ENCODE measurements at regions not wholly inside any gene's neighbourhood (a gene's known extent, or its start where the extent isn't known, plus 50 kb on each side); places are given as distances from the start of the nearest gene placed in this dataset.

DNA sequence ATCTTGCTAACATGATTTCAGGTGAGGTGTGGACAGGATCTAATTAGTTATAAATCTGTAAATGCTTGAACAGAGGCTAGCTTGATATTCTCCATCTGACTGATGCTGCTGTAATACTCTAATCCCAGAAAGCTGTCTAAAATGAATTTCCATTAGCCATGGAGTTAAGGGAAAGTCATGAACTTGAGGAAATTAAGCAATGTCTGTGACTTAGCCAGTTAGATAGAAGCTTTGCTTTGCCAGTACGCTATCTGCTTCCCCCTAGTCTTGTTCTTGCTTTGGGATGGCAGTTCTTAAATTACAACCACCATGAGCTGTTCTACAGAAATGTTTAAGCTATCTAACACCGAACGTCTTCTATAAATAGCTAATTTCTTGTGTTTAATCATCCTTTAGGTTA is 195.7 kb downstream of the PRL start:
- TF ChIP-seq, protein P1, sequence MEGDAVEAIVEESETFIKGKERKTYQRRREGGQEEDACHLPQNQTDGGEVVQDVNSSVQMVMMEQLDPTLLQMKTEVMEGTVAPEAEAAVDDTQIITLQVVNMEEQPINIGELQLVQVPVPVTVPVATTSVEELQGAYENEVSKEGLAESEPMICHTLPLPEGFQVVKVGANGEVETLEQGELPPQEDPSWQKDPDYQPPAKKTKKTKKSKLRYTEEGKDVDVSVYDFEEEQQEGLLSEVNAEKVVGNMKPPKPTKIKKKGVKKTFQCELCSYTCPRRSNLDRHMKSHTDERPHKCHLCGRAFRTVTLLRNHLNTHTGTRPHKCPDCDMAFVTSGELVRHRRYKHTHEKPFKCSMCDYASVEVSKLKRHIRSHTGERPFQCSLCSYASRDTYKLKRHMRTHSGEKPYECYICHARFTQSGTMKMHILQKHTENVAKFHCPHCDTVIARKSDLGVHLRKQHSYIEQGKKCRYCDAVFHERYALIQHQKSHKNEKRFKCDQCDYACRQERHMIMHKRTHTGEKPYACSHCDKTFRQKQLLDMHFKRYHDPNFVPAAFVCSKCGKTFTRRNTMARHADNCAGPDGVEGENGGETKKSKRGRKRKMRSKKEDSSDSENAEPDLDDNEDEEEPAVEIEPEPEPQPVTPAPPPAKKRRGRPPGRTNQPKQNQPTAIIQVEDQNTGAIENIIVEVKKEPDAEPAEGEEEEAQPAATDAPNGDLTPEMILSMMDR (IDR thresholded peaks at IDR 0.05; ENCODE audit: unreplicated experiment) = no peak
- H3K27ac Mint-ChIP-seq (ENCODE audit: unreplicated experiment) = no peak overlapping the region
- no peaks in the 10 kb centered on the region for H3K27me3 Mint-ChIP-seq (ENCODE audit: unreplicated experiment)
- BruUV-seq (replicated peaks) = no TSS peak
- CTCF ChIA-PET = interaction anchor here (1.2 to 1.3 kb wide), 2 partner anchors 12 to 54 kb away, joined by 4 read pairs; no protein-coding TSS in a partner anchor
- DNase-seq = no peak
- peaks cover 7% of the 10 kb centered on the region for H3K9me3 Mint-ChIP-seq (ENCODE audit: low read depth, unreplicated experiment)
- H3K4me3 Mint-ChIP-seq (ENCODE audit: low read depth, unreplicated experiment) = no peak overlapping the region
- H3K4me1 Mint-ChIP-seq (ENCODE audit: low read depth, unreplicated experiment) = no peaks in the 10 kb centered on the region
- H3K36me3 Mint-ChIP-seq (ENCODE audit: insufficient read depth, unreplicated experiment) = no peaks in the 10 kb centered on the region
- intact Hi-C loops (cut with micrococcal nuclease; ENCODE audit: unreplicated experiment) = no loop called here

DNA sequence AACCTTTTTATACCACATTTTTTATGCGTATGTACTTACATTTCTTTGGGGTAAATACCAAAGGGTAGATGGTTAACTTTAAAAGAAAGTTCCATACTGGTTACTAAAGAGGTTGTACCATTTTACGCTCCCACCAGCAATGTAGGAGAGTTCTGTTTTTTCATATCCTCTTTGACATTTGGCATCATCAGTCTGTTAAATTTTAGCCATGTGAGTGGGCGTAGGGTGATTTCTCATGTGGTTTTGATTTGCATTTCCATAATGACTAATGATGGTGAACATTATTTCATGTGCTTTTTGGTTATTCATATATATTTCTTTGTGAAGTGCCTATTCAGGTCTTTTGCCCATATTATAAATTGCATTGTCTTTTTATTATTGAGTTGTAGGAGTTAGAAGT is 194.2 kb downstream of the PRL start:
- Mint-ChIP-seq H3K9me3 (ENCODE audit: low read depth, unreplicated experiment) (peaks cover 7% of the 10 kb centered on the region), H3K36me3 (ENCODE audit: insufficient read depth, unreplicated experiment) (no peaks in the 10 kb centered on the region), H3K4me1 (ENCODE audit: low read depth, unreplicated experiment) (no peaks in the 10 kb centered on the region), H3K4me3 (ENCODE audit: low read depth, unreplicated experiment) (no peak overlapping the region), H3K27ac (ENCODE audit: unreplicated experiment) (no peak overlapping the region), H3K27me3 (ENCODE audit: unreplicated experiment) (no peaks in the 10 kb centered on the region)
- TF ChIP-seq, protein P1 (IDR thresholded peaks at IDR 0.05; ENCODE audit: unreplicated experiment) = no peak
- BruUV-seq (replicated peaks) = no TSS peak
- CTCF ChIA-PET = interaction anchor here (0.6 kb wide), 1 partner anchor 112 kb away, joined by 4 read pairs; no protein-coding TSS in a partner anchor
- DNase-seq = no peak
- intact Hi-C loops (cut with micrococcal nuclease; ENCODE audit: unreplicated experiment) = no loop called here

DNA sequence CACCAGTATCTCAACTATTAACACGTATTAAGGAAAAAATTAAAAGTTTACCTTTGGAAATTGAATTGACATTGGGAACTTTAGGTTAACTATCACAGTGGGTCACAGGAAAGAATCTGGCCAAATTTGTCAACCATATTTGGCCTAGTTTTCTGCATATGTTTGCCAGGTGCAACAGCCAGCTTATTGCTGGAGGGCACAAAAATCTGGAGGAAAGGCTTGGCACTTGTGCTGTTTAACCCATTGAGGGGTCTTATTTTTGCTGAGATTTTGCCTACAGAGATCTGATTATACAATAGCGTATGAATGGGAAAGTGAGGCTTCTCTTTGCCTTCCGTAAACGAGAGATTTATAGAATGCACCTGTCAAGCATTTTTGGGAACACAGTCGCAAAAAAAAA is 190.4 kb downstream of the PRL start:
- Mint-ChIP-seq H3K27ac (ENCODE audit: unreplicated experiment) (no peak overlapping the region), H3K4me3 (ENCODE audit: low read depth, unreplicated experiment) (no peak overlapping the region), H3K36me3 (ENCODE audit: insufficient read depth, unreplicated experiment) (no peaks in the 10 kb centered on the region), H3K9me3 (ENCODE audit: low read depth, unreplicated experiment) (peaks cover 7% of the 10 kb centered on the region), H3K27me3 (ENCODE audit: unreplicated experiment) (no peaks in the 10 kb centered on the region), H3K4me1 (ENCODE audit: low read depth, unreplicated experiment) (no peaks in the 10 kb centered on the region)
- TF ChIP-seq, protein P1 (IDR thresholded peaks at IDR 0.05; ENCODE audit: unreplicated experiment) = no peak
- no peak for DNase-seq
- BruUV-seq (replicated peaks) = no TSS peak
- CTCF ChIA-PET = no interaction called here
- intact Hi-C loops (cut with micrococcal nuclease; ENCODE audit: unreplicated experiment) = no loop called here

DNA sequence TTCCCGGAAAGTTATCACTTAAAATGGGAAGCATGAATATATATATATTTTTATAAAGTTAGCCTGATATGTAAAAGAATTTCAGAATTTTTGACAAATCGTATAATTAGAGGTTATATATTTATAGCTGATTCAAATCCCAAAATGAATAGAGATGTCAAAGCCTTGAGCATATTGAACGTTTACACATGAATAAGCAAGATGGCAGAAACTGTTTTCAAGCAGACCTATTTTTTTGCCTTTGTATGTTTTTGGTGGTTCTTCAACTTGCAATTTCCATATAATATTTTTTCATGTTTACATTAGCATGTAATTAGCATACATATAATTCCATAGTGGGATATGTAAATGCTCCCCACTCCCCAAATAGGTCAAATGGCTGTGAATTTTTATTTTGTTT is 189.9 kb downstream of the PRL start:
- CTCF ChIA-PET = no interaction called here
- no peaks in the 10 kb centered on the region for H3K4me1 Mint-ChIP-seq (ENCODE audit: low read depth, unreplicated experiment)
- H3K36me3 Mint-ChIP-seq (ENCODE audit: insufficient read depth, unreplicated experiment) = no peaks in the 10 kb centered on the region
- TF ChIP-seq, protein P1 (IDR thresholded peaks at IDR 0.05; ENCODE audit: unreplicated experiment) = no peak
- H3K9me3 Mint-ChIP-seq (ENCODE audit: low read depth, unreplicated experiment) = peaks cover 7% of the 10 kb centered on the region
- intact Hi-C loops (cut with micrococcal nuclease; ENCODE audit: unreplicated experiment) = no loop called here
- no TSS peak for BruUV-seq (replicated peaks)
- no peak overlapping the region for H3K27ac Mint-ChIP-seq (ENCODE audit: unreplicated experiment)
- DNase-seq = no peak
- no peaks in the 10 kb centered on the region for H3K27me3 Mint-ChIP-seq (ENCODE audit: unreplicated experiment)
- no peak overlapping the region for H3K4me3 Mint-ChIP-seq (ENCODE audit: low read depth, unreplicated experiment)

Data from Calu3 (cell line).